Tibial nerve (tissue), 3 donors: ENCODE measurements at regions not wholly inside any gene's neighbourhood (a gene's known extent, or its start where the extent isn't known, plus 50 kb on each side); places are given as distances from the start of the nearest gene placed in this dataset.

ENCODE experiments used
- EP300 ChIP-seq, 2 donors: sonication (generic); formaldehyde crosslinking; IDR thresholded peaks; one replicate each; pipeline ENCODE4 v1.6.1; 2017; ENCODE audit warnings: antibody characterized with exemption in 2 of 2, mild to moderate bottlenecking in 1 of 2
- POLR2A ChIP-seq, 2 donors: fragments of 450-650 bp; IDR thresholded peaks; one replicate each; pipeline ENCODE4 v1.6.1; 2017; ENCODE audit warnings: antibody characterized with exemption in 2 of 2, mild to moderate bottlenecking in 2 of 2, moderate library complexity in 2 of 2

GRCh38 chr1:14506471-14507255 is 91.8 kb upstream of the KAZN start:
- no peak for TF ChIP-seq POLR2A (IDR thresholded peaks at IDR 0.05)
- TF ChIP-seq EP300 (IDR thresholded peaks at IDR 0.05), result no peak
